Coronary artery (tissue), 2 donors: ENCODE measurements at regions not wholly inside any gene's neighbourhood (a gene's known extent, or its start where the extent isn't known, plus 50 kb on each side); places are given as distances from the start of the nearest gene placed in this dataset.

Experiments used
- DNase-seq: peaks from one replicate; pipeline ENCODE4 v3.0.0-alpha.2; 2017; ENCODE audit warnings: low spot score
- H3K27ac ChIP-seq, 2 donors: fragments of 200-600 bp; sonication (generic); one replicate each; pipeline ENCODE4 v1.5.1; 2016 to 2019
- H3K4me3 ChIP-seq: fragments of 200-600 bp; sonication (generic); 2 replicates; pipeline ENCODE4 v1.5.1; 2016; ENCODE audit warnings: mild to moderate bottlenecking, moderate library complexity
- TF ChIP-seq, protein P1 (sequence below): fragments of 200-600 bp; sonication (generic); IDR thresholded peaks from one replicate; pipeline ENCODE4 v1.5.1; 2019; ENCODE audit warnings: antibody characterized with exemption

DNA sequence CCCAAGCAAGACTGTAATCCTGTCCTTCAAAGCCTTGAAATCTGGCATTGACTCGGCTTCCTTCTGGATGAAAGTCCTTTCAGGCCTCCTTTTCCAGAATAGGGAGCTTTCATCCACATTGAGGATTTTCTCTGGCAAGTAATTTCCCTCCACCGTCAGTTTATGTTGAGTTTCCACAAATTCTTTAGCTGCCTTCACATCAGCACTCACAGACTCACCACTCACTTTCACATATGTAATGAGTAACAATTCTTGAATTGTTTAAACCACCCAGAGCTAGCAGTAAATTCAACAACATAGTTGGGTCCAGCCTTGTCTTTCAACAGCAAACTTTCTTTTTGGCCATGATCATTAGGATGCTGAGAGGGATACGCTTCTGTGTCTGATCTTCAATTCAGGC is 84.3 kb upstream of the PRDM11 start:
- TF ChIP-seq, protein P1, sequence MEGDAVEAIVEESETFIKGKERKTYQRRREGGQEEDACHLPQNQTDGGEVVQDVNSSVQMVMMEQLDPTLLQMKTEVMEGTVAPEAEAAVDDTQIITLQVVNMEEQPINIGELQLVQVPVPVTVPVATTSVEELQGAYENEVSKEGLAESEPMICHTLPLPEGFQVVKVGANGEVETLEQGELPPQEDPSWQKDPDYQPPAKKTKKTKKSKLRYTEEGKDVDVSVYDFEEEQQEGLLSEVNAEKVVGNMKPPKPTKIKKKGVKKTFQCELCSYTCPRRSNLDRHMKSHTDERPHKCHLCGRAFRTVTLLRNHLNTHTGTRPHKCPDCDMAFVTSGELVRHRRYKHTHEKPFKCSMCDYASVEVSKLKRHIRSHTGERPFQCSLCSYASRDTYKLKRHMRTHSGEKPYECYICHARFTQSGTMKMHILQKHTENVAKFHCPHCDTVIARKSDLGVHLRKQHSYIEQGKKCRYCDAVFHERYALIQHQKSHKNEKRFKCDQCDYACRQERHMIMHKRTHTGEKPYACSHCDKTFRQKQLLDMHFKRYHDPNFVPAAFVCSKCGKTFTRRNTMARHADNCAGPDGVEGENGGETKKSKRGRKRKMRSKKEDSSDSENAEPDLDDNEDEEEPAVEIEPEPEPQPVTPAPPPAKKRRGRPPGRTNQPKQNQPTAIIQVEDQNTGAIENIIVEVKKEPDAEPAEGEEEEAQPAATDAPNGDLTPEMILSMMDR = no peak
- H3K4me3 ChIP-seq = no peak overlapping the region
- no peak overlapping the region for H3K27ac ChIP-seq
- DNase-seq = no peak

DNA sequence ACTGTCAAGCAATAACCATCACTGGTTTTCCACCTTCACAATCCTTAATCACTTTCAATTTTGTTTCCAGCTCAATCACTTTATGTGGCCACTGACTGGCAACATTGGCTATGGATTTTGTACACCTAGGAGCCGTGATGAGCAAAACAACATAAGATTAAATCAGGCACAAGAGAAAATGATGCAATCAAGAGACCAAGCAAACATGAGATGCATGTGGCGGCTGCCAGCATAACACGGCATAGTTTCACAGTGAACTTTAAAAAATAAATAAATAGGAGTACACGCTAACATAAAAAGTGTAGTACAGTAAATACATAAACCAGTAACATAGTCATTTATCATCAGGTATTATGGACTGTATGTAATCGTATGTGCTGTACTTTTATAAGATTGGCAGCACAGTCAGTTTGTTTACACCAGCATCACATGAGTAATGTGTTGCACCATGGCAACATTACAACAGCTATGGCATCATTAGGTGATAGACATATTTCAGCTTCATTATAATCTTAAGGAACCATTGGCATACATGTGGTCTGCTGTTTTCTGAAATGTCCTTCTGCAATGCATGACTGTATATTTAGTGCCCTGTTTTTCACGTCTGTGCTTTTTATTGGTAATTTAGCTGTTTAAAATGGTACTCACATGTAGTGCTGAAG is 83.3 kb upstream of the PRDM11 start:
- DNase-seq = no peak
- H3K4me3 ChIP-seq = no peak overlapping the region
- TF ChIP-seq, protein P1 = no peak
- H3K27ac ChIP-seq = no peak overlapping the region

DNA sequence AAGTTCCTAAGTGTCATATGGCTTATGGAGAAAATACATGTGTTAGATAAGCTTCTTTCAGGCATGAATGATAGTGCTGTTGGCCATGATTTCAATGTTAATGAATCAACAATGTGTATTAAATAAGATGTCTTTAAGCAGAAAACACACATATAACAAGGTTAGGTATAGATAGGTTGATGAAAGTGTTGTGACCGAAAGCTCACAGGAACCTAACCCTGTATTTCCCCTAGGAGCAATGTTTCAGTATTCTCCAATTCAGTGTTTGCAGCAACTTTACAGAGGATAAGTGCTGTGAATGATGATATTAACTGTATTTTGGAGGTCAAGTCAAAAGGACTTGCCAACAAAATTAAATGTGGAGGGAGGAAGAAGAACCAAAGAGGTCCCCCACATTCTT is 82.8 kb upstream of the PRDM11 start:
- Histone ChIP-seq H3K4me3 (no peak overlapping the region), H3K27ac (no peak overlapping the region)
- TF ChIP-seq, protein P1 = no peak
- DNase-seq = no peak

DNA sequence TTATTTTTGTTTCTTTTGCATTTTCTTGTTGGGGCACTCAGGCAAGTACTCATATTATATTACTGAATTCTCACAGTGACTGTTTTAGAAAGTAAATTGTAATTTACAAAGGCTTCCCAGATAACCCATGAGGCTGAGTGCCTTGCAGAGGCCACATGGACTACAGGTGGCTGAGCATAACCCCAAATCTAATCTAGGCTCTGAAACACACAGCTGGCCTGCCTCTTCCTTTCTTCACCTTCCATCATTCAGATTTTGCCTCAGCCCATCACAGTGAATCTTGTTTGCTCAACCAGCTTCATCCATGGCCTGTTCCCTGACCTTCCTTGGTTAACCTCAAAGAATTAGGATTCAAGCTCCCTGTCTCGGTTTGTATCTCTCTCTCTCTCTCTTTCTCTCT is 78.5 kb upstream of the PRDM11 start:
- H3K4me3 ChIP-seq = no peak overlapping the region
- no peak for DNase-seq
- TF ChIP-seq, protein P1 = no peak
- no peak overlapping the region for H3K27ac ChIP-seq

DNA sequence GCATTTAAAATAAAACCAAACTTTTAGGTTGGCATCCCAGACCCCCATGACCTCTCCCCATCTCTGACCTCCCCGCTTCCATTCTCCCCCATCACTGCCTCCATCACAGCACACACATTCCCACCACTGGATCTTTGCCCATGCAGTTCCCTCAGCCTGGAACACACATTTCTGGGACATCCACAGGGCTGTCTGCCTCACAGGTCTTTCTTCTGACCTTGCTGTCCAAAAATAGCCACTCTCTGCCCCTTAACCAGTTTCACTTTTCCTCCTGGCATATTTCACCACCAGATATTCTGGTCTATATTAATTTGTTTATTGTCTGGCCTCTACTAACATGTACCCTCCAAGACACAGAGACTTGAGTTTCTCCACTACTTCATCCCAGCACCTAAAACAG is 75.2 kb upstream of the PRDM11 start:
- no peak overlapping the region for H3K27ac ChIP-seq
- H3K4me3 ChIP-seq = no peak overlapping the region
- TF ChIP-seq, protein P1 = no peak
- no peak for DNase-seq

DNA sequence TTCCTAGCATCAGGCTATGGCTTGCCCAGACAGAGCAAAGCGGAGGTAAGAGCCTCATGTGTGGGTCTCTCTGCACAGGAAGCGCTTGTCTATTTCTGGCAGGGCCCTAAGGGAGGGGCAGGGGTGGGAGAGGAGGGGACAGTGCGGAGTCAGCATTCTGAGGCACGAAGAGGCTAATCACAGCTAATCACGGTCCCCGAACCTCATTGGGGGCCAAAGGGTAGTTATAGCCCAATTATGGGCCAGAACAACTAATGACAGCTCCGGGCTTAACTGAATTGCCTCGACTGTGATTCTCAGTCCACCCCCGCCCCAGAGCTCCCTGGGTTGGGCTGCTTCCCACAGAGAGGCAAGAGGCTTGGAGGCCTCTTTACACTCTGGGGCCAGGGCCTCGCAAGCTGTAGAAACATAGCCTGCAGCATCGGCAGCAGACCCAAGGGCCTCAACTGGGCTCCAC is 72.7 kb upstream of the PRDM11 start:
- Histone ChIP-seq H3K27ac (no peak overlapping the region), H3K4me3 (no peak overlapping the region)
- no peak for DNase-seq
- TF ChIP-seq, protein P1 = no peak

DNA sequence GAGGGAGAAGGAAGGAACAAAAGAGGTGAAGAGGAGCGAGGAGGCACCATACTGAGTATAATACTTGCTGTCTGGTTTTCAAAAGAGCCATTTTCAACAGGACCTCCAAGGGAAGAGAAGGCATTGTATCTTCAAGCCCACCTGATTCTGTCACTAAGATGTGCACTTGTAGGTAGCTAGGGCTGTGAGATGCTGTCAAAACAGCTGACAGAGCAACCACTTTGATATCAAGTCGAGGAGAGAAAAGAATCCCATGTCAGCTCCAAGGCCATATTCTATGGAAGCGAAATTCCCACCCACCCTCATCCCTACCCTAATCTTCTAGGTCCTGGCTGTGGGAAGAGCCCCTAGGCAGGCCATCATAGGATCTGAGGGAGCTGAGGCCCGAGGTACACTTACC is 70.9 kb upstream of the PRDM11 start:
- no peak overlapping the region for H3K27ac ChIP-seq
- TF ChIP-seq, protein P1 = no peak
- H3K4me3 ChIP-seq = no peak overlapping the region
- DNase-seq = no peak
